B cell (primary cell): ENCODE measurements at regions not wholly inside any gene's neighbourhood (a gene's known extent, or its start where the extent isn't known, plus 50 kb on each side); places are given as distances from the start of the nearest gene placed in this dataset.

Experiments used
- ATAC-seq: fragments of 200-7000 bp; cut with Tn5 transposase; one replicate; pipeline ENCODE4 v1.10.0; 2021; ENCODE audit warnings: low read depth, mild to moderate bottlenecking, moderate number of reproducible peaks, moderate library complexity
- CTCF ChIA-PET: fragments of 350-600 bp; sonication (Branson Sonifier 250); formaldehyde crosslinking; loops from one replicate; lab custom pipeline; 2021; ENCODE audit warnings: antibody characterized with exemption, inconsistent platforms; lab: Charles Lee
- POLR2A ChIA-PET: fragments of 350-600 bp; sonication (Branson Sonifier 250); formaldehyde crosslinking; loops from one replicate; lab custom pipeline; 2021; ENCODE audit warnings: antibody characterized with exemption; lab: Charles Lee
- DNase-seq: peaks from one replicate; pipeline ENCODE4 v3.0.0; 2013
- H2AFZ ChIP-seq: 2 replicates; pipeline ENCODE4 v1.6.1; 2012; ENCODE audit warnings: mild to moderate bottlenecking, low read depth, low read length; ENCODE audit not compliant: insufficient read depth, poor library complexity, severe bottlenecking
- H3K27ac ChIP-seq, 2 donors: 1 replicate in 1 of 2; 2 replicates in 1 of 2; pipeline ENCODE4 v1.5.1; 2012 to 2013; ENCODE audit warnings: low read length in 2 of 2, mild to moderate bottlenecking in 2 of 2, moderate library complexity in 1 of 2
- H3K27me3 ChIP-seq, 4 experiments: fragments of 200-600 bp in 1 of 4; sonication (generic) in 1 of 4; replicated peaks in 1 of 4; 1 replicate in 2 of 4; 2 replicates in 2 of 4; pipeline versions ENCODE4 v1.6.1 to v1.7.0; 2013 to 2016; ENCODE audit warnings: low read length in 3 of 4, mild to moderate bottlenecking in 2 of 4, mixed read lengths in 1 of 4, moderate library complexity in 1 of 4; ENCODE audit not compliant: insufficient read depth in 4 of 4, control insufficient read depth in 3 of 4; ENCODE audit errors: control extremely low read depth in 1 of 4
- H3K36me3 ChIP-seq, 2 experiments: replicated peaks in 1 of 2; 1 replicate in 1 of 2; 2 replicates in 1 of 2; pipeline versions ENCODE4 v1.6.1 to v1.7.1; 2013; ENCODE audit warnings: low read length in 1 of 2; ENCODE audit not compliant: insufficient read depth in 2 of 2, control insufficient read depth in 1 of 2; ENCODE audit errors: control extremely low read depth in 1 of 2, extremely low read depth in 1 of 2
- H3K4me1 ChIP-seq, 2 donors: fragments of 200-600 bp in 1 of 2; sonication (generic) in 1 of 2; 1 replicate in 1 of 2; 2 replicates in 1 of 2; pipeline versions ENCODE4 v1.5.1 to v1.6.1; 2013 to 2017; ENCODE audit warnings: low read length in 2 of 2; ENCODE audit not compliant: control insufficient read depth in 2 of 2, insufficient read depth in 2 of 2
- H3K4me2 ChIP-seq: replicated peaks from 2 replicates; pipeline ENCODE3; 2012; ENCODE audit warnings: mild to moderate bottlenecking, low read depth, low read length; ENCODE audit not compliant: poor library complexity, severe bottlenecking
- H3K4me3 ChIP-seq, 5 experiments: fragments of 200-600 bp in 1 of 5; sonication (generic) in 1 of 5; 1 replicate in 3 of 5; 2 replicates in 2 of 5; pipeline versions ENCODE4 v1.5.1 to v1.7.0; 2011 to 2016; ENCODE audit warnings: low read length in 4 of 5, mild to moderate bottlenecking in 4 of 5, low read depth in 2 of 5, control low read depth in 1 of 5, moderate library complexity in 1 of 5; ENCODE audit not compliant: insufficient read depth in 1 of 5; ENCODE audit errors: control extremely low read depth in 1 of 5, extremely low read depth in 1 of 5
- H3K79me2 ChIP-seq: fragments of 200-600 bp; sonication (generic); one replicate; pipeline ENCODE4 v1.6.0; 2016; ENCODE audit warnings: low read length; ENCODE audit not compliant: control insufficient read depth, insufficient read depth
- H3K9ac ChIP-seq: fragments of 200-600 bp; sonication (generic); 2 replicates; pipeline ENCODE4 v1.6.1; 2017; ENCODE audit warnings: mild to moderate bottlenecking, low read length, moderate library complexity
- H3K9me3 ChIP-seq, 3 donors: one replicate each; pipeline versions ENCODE4 v1.6.1 to v1.7.1; 2013; ENCODE audit warnings: low read length in 2 of 3; ENCODE audit not compliant: control insufficient read depth in 2 of 3, insufficient read depth in 1 of 3; ENCODE audit errors: control extremely low read depth in 1 of 3
- H4K20me1 ChIP-seq: 2 replicates; pipeline ENCODE4 v1.6.0; 2012; ENCODE audit warnings: mild to moderate bottlenecking, low read length; ENCODE audit not compliant: insufficient read depth, control insufficient read depth, poor library complexity, severe bottlenecking
- H3K27ac Mint-ChIP-seq: one replicate; pipeline ENCODE4 v1.8.0; 2021; ENCODE audit warnings: mixed read lengths
- H3K27me3 Mint-ChIP-seq: one replicate; pipeline ENCODE4 v1.8.0; 2021; ENCODE audit warnings: mixed read lengths
- H3K4me1 Mint-ChIP-seq: one replicate; pipeline ENCODE4 v1.8.0; 2021; ENCODE audit warnings: mixed read lengths
- H3K4me3 Mint-ChIP-seq: one replicate; pipeline ENCODE4 v1.8.0; 2021; ENCODE audit warnings: mixed read lengths
- H3K9me3 Mint-ChIP-seq: one replicate; pipeline ENCODE4 v1.8.0; 2022; ENCODE audit warnings: mixed read lengths; ENCODE audit not compliant: insufficient read depth
- EZH2 ChIP-seq: IDR thresholded peaks from 2 replicates; pipeline ENCODE4 v1.6.1; 2012; ENCODE audit warnings: borderline replicate concordance, low read depth, mild to moderate bottlenecking, moderate library complexity, low read length; ENCODE audit not compliant: insufficient read depth, poor library complexity, severe bottlenecking
- WGBS: methylation state at CpG from one replicate; pipeline ENCODE4 v1.1.5; 2013; ENCODE audit warnings: missing lambda C conversion rate; ENCODE audit not compliant: insufficient coverage; 5-methylcytosine and 5-hydroxymethylcytosine counted together
- intact Hi-C: fragments of 100-400 bp; cut with micrococcal nuclease; formaldehyde crosslinking; loops from one replicate; pipeline ENCODE4 v1.10.0; 2022
- TF ChIP-seq, protein P1 (sequence below): fragments of 200-600 bp; IDR thresholded peaks from one replicate; pipeline ENCODE4 v1.8.0; 2022; ENCODE audit warnings: antibody characterized with exemption, mild to moderate bottlenecking

DNA sequence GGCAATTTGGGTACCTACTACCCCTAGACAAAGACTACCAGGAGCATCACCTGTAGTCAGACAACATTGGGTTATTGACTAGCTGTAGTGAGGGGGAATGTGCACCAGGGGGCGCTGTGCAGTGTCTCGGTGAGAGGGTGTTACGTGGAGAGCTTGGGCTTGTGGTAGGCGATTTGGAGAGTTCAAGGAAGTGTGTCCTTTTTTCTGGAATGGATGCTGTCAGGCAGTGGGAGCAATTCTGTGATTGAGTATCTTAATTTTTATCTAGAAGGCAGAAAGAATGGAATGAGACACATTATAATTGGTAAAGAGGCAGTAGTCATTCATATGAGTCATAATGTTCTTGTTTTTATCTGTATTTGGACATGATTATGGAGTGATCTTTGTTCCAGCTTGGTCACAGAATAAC is 187.7 kb downstream of the GALC start:
- DNase-seq, result peak; percentile 4
- 8% methylated on average over 3 of the region's 4 CpGs for WGBS
- no peak for ATAC-seq

DNA sequence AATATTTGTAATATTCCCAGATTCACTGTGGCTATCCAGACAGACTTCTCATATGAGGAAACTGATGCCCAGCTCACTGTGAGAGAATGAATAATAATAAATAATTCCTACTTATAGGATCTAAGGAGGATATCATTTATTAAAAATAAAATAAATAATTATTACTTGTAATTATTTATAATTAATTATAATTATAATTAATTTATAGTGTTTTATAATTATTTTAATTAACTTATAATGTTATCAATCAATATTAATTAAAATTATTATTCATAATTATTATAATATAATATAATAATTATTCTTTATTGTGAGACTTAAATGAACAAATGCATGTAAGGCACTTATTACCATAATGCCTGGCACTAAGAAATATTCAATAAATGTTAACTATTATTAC is 192.8 kb downstream of the GALC start:
- Histone ChIP-seq H3K4me3 (no peak overlapping the region), H3K9me3 (no peaks in the 10 kb centered on the region), H4K20me1 (no peaks in the 10 kb centered on the region), H2AFZ (no peak overlapping the region), H3K27ac (no peak overlapping the region), H3K79me2 (no peaks in the 10 kb centered on the region), H3K9ac (no peak overlapping the region), H3K4me2 (no peak overlapping the region), H3K27me3 (no peaks in the 10 kb centered on the region), H3K4me1 (no peaks in the 10 kb centered on the region), H3K36me3 (no peaks in the 10 kb centered on the region)
- ChIA-PET POLR2A (no interaction called here), CTCF (no interaction called here)
- no peak for DNase-seq
- no peaks in the 10 kb centered on the region for H3K4me1 Mint-ChIP-seq
- H3K4me3 Mint-ChIP-seq, result no peak overlapping the region
- intact Hi-C loops, result no loop called here
- H3K27ac Mint-ChIP-seq, result no peak overlapping the region
- TF ChIP-seq, protein P1, sequence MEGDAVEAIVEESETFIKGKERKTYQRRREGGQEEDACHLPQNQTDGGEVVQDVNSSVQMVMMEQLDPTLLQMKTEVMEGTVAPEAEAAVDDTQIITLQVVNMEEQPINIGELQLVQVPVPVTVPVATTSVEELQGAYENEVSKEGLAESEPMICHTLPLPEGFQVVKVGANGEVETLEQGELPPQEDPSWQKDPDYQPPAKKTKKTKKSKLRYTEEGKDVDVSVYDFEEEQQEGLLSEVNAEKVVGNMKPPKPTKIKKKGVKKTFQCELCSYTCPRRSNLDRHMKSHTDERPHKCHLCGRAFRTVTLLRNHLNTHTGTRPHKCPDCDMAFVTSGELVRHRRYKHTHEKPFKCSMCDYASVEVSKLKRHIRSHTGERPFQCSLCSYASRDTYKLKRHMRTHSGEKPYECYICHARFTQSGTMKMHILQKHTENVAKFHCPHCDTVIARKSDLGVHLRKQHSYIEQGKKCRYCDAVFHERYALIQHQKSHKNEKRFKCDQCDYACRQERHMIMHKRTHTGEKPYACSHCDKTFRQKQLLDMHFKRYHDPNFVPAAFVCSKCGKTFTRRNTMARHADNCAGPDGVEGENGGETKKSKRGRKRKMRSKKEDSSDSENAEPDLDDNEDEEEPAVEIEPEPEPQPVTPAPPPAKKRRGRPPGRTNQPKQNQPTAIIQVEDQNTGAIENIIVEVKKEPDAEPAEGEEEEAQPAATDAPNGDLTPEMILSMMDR, result no peak
- no peak for TF ChIP-seq EZH2
- no peak for ATAC-seq
- H3K9me3 Mint-ChIP-seq, result no peaks in the 10 kb centered on the region
- H3K27me3 Mint-ChIP-seq, result no peaks in the 10 kb centered on the region

More for the DNA sequence above, 187.7 kb downstream of the GALC start:
- TF ChIP-seq EZH2, result no peak
- TF ChIP-seq, protein P1, result peak; percentile 57
- no peak overlapping the region for H3K4me3 ChIP-seq
- H4K20me1 ChIP-seq, result no peaks in the 10 kb centered on the region
- no peak overlapping the region for H2AFZ ChIP-seq
- no peaks in the 10 kb centered on the region for H3K9me3 ChIP-seq
- no peak overlapping the region for H3K27ac Mint-ChIP-seq
- no peaks in the 10 kb centered on the region for H3K27me3 ChIP-seq
- H3K36me3 ChIP-seq, result no peaks in the 10 kb centered on the region
- H3K4me1 Mint-ChIP-seq, result no peaks in the 10 kb centered on the region
- H3K4me1 ChIP-seq, result no peaks in the 10 kb centered on the region
- H3K4me3 Mint-ChIP-seq, result no peak overlapping the region
- H3K9me3 Mint-ChIP-seq, result no peaks in the 10 kb centered on the region
- no peak overlapping the region for H3K9ac ChIP-seq
- ChIA-PET CTCF (interaction anchor here (0.5 to 0.9 kb wide), 2 partner anchors 8 to 10 kb away, joined by 3 to 4 read pairs; no protein-coding TSS in a partner anchor), POLR2A (no interaction called here)
- H3K27me3 Mint-ChIP-seq, result no peaks in the 10 kb centered on the region
- no peak overlapping the region for H3K27ac ChIP-seq
- intact Hi-C loops, result no loop called here
- no peak overlapping the region for H3K4me2 ChIP-seq
- no peaks in the 10 kb centered on the region for H3K79me2 ChIP-seq
